ES-I3 (cell line): ENCODE measurements at regions not wholly inside any gene's neighbourhood (a gene's known extent, or its start where the extent isn't known, plus 50 kb on each side); places are given as distances from the start of the nearest gene placed in this dataset.
"Not testable (repeated sequence)": the region's sequence is repeated elsewhere in the genome, so short reads cannot be mapped to it uniquely, and the experiment has no call there.

Source experiments
- H3K36me3 ChIP-seq: 2 replicates; pipeline ENCODE4 v1.6.1; 2013; ENCODE audit warnings: mild to moderate bottlenecking, low read length, control low read depth, moderate library complexity; ENCODE audit not compliant: insufficient read depth
- H3K4me1 ChIP-seq: 2 replicates; pipeline ENCODE4 v1.6.1; 2013; ENCODE audit warnings: mild to moderate bottlenecking, control low read depth, low read length; ENCODE audit not compliant: insufficient read depth
- H3K9ac ChIP-seq: 2 replicates; pipeline ENCODE4 v1.6.1; 2013; ENCODE audit warnings: low read depth, mild to moderate bottlenecking, low read length, moderate library complexity
- H3K9me3 ChIP-seq: 2 replicates; pipeline ENCODE4 v1.6.1; 2013; ENCODE audit warnings: mild to moderate bottlenecking, low read length, moderate library complexity; ENCODE audit not compliant: control insufficient read depth, insufficient read depth

- Histone ChIP-seq H3K4me1 (no peaks in the 10 kb centered on the region), H3K9ac (no peak overlapping the region), H3K9me3 (no peaks in the 10 kb centered on the region), H3K36me3 (no peaks in the 10 kb centered on the region)
Measured at GRCh38 chr3:55146216-55146615, 218.4 kb upstream of the LRTM1 start.

GRCh38 chr3:55144015-55144673 lies 216.3 kb upstream of the LRTM1 start:
- no peaks in the 10 kb centered on the region for H3K4me1 ChIP-seq
- H3K9me3 ChIP-seq, result no peaks in the 10 kb centered on the region
- H3K9ac ChIP-seq, result no peak overlapping the region
- no peaks in the 10 kb centered on the region for H3K36me3 ChIP-seq

- Histone ChIP-seq H3K36me3 (no peaks in the 10 kb centered on the region), H3K4me1 (no peaks in the 10 kb centered on the region), H3K9me3 (no peaks in the 10 kb centered on the region), H3K9ac (no peak overlapping the region)
Measured at GRCh38 chr3:55143336-55143735, 215.5 kb upstream of the LRTM1 start.

- not testable (repeated sequence) for H3K4me1 ChIP-seq, H3K36me3 ChIP-seq, H3K9ac ChIP-seq, H3K9me3 ChIP-seq
Measured at GRCh38 chr3:55136291-55136690, 208.4 kb upstream of the LRTM1 start.

- Histone ChIP-seq H3K4me1 (peaks cover 11% of the 10 kb centered on the region; the same call in 1 of the 2 replicates), H3K9ac (no peak overlapping the region), H3K36me3 (no peaks in the 10 kb centered on the region), H3K9me3 (no peaks in the 10 kb centered on the region)
Measured at GRCh38 chr3:55128225-55128823, 200.5 kb upstream of the LRTM1 start.

GRCh38 chr3:55127565-55127964 lies 199.7 kb upstream of the LRTM1 start:
- H3K4me1 ChIP-seq, result peaks cover 11% of the 10 kb centered on the region; the same call in 1 of the 2 replicates
- H3K36me3 ChIP-seq, result no peaks in the 10 kb centered on the region
- no peaks in the 10 kb centered on the region for H3K9me3 ChIP-seq
- no peak overlapping the region for H3K9ac ChIP-seq

GRCh38 chr3:55124371-55124770 lies 196.5 kb upstream of the LRTM1 start:
- Histone ChIP-seq H3K9ac (no peak overlapping the region), H3K4me1 (peaks cover 11% of the 10 kb centered on the region; the same call in 1 of the 2 replicates), H3K9me3 (no peaks in the 10 kb centered on the region), H3K36me3 (no peaks in the 10 kb centered on the region)
